GM12892 (cell line): ENCODE measurements at regions not wholly inside any gene's neighbourhood (a gene's known extent, or its start where the extent isn't known, plus 50 kb on each side); places are given as distances from the start of the nearest gene placed in this dataset.

ENCODE experiments used
- DNase-seq: peaks from one replicate; pipeline ENCODE4 v3.0.0; 2011; ENCODE audit not compliant: insufficient read length
- FAIRE-seq: peaks from 2 replicates; lab custom pipeline; 2011; peaks lifted over from hg19 to GRCh38; lab: Jason Lieb, UNC
- POLR2A ChIP-seq: IDR thresholded peaks from 2 replicates; pipeline ENCODE4 v1.6.1; 2011; ENCODE audit warnings: low read depth, low read length, control low read depth
- POLR2AphosphoS5 ChIP-seq: IDR thresholded peaks from 2 replicates; pipeline ENCODE4 v1.6.1; 2011; ENCODE audit warnings: low read depth, low read length, control low read depth
- TAF1 ChIP-seq: IDR thresholded peaks from 2 replicates; pipeline ENCODE4 v1.6.1; 2011; ENCODE audit warnings: low read depth, mild to moderate bottlenecking, control low read depth, low read length, borderline replicate concordance

DNA sequence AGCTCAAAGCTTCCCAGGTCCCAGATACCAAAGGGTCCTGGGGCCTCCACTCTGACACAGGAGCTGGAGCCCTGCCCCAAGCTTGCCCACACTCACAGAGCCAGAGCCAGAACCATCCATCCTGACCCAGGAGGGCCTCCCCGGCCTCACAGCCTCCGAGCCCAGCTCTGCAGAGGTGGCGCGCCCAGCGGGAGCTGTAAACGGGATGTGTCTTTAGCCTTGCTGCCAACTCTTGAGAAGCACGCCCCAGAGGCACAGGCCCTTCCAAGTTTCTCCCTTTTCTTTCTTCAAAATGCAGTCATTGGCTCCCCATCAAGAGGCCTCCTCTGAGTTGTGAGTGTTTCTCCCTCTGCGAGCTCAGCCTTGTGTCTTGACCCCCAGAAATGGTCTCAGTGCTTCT lies 75.0 kb downstream of the PDGFA start:
- FAIRE-seq (no peak), DNase-seq (no peak)
- TF ChIP-seq TAF1 (no peak), POLR2AphosphoS5 (no peak), POLR2A (no peak)

DNA sequence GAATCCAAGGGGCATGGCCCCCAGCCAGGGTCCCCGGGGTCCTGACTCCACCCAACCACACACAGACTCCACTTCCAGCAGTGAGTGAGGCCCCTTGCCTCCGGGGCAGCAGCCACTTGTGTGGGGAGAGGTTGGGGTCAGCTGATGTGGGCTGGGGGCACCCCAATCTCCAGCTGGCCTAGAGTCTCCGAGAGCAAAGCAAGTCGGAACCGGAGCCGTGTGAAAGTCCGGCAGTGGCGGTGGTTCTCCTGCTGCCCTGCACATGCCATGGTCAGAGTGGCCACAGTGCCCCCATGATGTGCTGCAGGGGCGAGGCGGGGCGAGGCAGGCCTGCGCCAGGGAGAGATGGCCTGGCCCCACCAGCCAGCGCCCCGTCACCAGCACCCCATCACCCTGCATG lies 74.6 kb downstream of the PDGFA start:
- FAIRE-seq (no peak), DNase-seq (no peak)
- no peak for TF ChIP-seq POLR2A
- TF ChIP-seq TAF1: no peak

- no peak for TF ChIP-seq POLR2A
- TF ChIP-seq POLR2AphosphoS5: no peak
- no peak for TF ChIP-seq TAF1
- DNase-seq: no peak
- no peak for FAIRE-seq
Observed at GRCh38 chr7:445563-446288, 73.9 kb downstream of the PDGFA start.

DNA sequence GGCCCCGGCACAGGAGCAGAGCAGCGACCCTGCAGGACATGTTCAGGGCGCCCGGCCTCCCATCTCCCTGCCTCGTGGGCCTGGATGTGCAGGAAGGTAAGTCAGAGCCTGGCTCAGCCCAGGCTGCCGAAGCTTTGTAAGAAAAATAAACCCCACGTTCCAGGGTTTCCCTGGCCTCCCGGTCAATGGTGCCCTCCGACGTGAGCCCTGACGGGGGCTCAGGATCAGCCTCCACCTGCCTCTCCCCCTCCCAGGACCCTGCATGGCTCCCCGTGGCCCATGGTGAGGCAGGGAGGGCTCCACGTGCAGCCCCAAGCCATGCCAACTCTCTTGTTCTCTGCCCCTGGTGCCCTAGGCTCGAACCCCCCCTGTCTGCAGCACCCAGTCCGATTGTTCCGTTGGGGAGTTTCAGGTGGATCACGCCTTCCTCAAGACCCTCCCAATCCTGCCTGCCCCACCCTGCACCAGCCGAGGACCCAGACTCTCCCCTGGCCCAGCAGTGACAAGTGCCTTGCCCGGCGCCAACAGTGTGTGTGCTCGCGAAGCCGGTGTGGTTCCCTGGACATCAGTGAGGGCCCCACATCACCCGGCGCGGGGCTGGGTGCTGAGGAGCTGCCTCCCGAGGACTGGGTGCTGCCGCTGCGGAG lies 73.2 kb downstream of the PDGFA start:
- no peak for TF ChIP-seq POLR2AphosphoS5
- no peak for TF ChIP-seq TAF1
- no peak for TF ChIP-seq POLR2A
- no peak for DNase-seq
- no peak for FAIRE-seq
